Astrocyte (in vitro differentiated cells and primary cell): ENCODE measurements at regions not wholly inside any gene's neighbourhood (a gene's known extent, or its start where the extent isn't known, plus 50 kb on each side); places are given as distances from the start of the nearest gene placed in this dataset.

Source experiments
- DNase-seq: peaks from one replicate; pipeline ENCODE4 v3.0.0-alpha.2; 2010; ENCODE audit warnings: low read depth
- FAIRE-seq: peaks from 2 replicates; lab custom pipeline; 2011; peaks lifted over from hg19 to GRCh38; lab: Jason Lieb, UNC
- H2AFZ ChIP-seq: 2 replicates; pipeline ENCODE4 v1.6.0; 2012; ENCODE audit warnings: low read depth, low read length, inconsistent platforms
- H3K27ac ChIP-seq: 2 replicates; pipeline ENCODE4 v1.5.1; 2011; ENCODE audit warnings: low read depth, low read length, inconsistent platforms
- H3K27me3 ChIP-seq: 2 replicates; pipeline ENCODE4 v1.6.0; 2011; ENCODE audit warnings: low read length, inconsistent platforms; ENCODE audit not compliant: insufficient read depth
- H3K36me3 ChIP-seq: 2 replicates; pipeline ENCODE4 v1.5.1; 2011; ENCODE audit warnings: low read length, inconsistent platforms; ENCODE audit not compliant: insufficient read depth
- H3K4me1 ChIP-seq: 2 replicates; pipeline ENCODE4 v1.5.1; 2011; ENCODE audit warnings: low read length, inconsistent platforms; ENCODE audit not compliant: insufficient read depth
- H3K4me2 ChIP-seq: 2 replicates; pipeline ENCODE4 v1.6.0; 2012; ENCODE audit warnings: low read length, inconsistent platforms
- H3K4me3 ChIP-seq: 2 replicates; pipeline ENCODE4 v1.5.1; 2011; ENCODE audit warnings: low read depth, mild to moderate bottlenecking, low read length, inconsistent platforms; ENCODE audit not compliant: insufficient read depth
- H3K79me2 ChIP-seq: 2 replicates; pipeline ENCODE4 v1.6.0; 2012; ENCODE audit warnings: mild to moderate bottlenecking, low read length, inconsistent platforms; ENCODE audit not compliant: insufficient read depth
- H3K9ac ChIP-seq: 2 replicates; pipeline ENCODE4 v1.6.0; 2012; ENCODE audit warnings: mild to moderate bottlenecking, low read length, inconsistent platforms
- H3K9me3 ChIP-seq: 2 replicates; pipeline ENCODE4 v1.5.1; 2012; ENCODE audit warnings: low read depth, mild to moderate bottlenecking, low read length, inconsistent platforms; ENCODE audit not compliant: insufficient read depth
- H4K20me1 ChIP-seq: 2 replicates; pipeline ENCODE4 v1.6.0; 2012; ENCODE audit warnings: low read length, inconsistent platforms; ENCODE audit not compliant: insufficient read depth
- H3K27ac Mint-ChIP-seq: one replicate; pipeline ENCODE4 v1.8.0; 2021; ENCODE audit warnings: mild to moderate bottlenecking, mixed read lengths; ENCODE audit not compliant: unreplicated experiment
- H3K27me3 Mint-ChIP-seq: one replicate; pipeline ENCODE4 v1.8.0; 2021; ENCODE audit warnings: low read depth, mixed read lengths; ENCODE audit not compliant: unreplicated experiment
- H3K36me3 Mint-ChIP-seq: one replicate; pipeline ENCODE4 v1.8.0; 2021; ENCODE audit warnings: low read depth, mixed read lengths; ENCODE audit not compliant: unreplicated experiment
- H3K4me1 Mint-ChIP-seq: one replicate; pipeline ENCODE4 v1.8.0; 2021; ENCODE audit warnings: low read depth, mixed read lengths; ENCODE audit not compliant: unreplicated experiment
- H3K4me3 Mint-ChIP-seq: one replicate; pipeline ENCODE4 v1.8.0; 2021; ENCODE audit warnings: mild to moderate bottlenecking, moderate library complexity, mixed read lengths; ENCODE audit not compliant: unreplicated experiment
- H3K9me3 Mint-ChIP-seq: one replicate; pipeline ENCODE4 v1.8.0; 2021; ENCODE audit warnings: mild to moderate bottlenecking, mixed read lengths; ENCODE audit not compliant: unreplicated experiment
- CTCF ChIP-seq: IDR thresholded peaks from 2 replicates; pipeline ENCODE4 v1.5.1; 2011; ENCODE audit warnings: low read depth, mild to moderate bottlenecking, inconsistent platforms, low read length, moderate library complexity; ENCODE audit not compliant: insufficient read depth
- EZH2 ChIP-seq: IDR thresholded peaks from 2 replicates; pipeline ENCODE4 v1.6.1; 2012; ENCODE audit warnings: mild to moderate bottlenecking, low read length, inconsistent platforms; ENCODE audit not compliant: insufficient read depth

GRCh38 chr11:98056945-98057344 is 963.8 kb upstream of the CNTN5 start:
- no peaks in the 10 kb centered on the region for H3K9me3 Mint-ChIP-seq
- Histone ChIP-seq H3K27ac (no peak overlapping the region), H3K4me2 (no peak overlapping the region), H3K4me1 (no peaks in the 10 kb centered on the region), H3K79me2 (no peaks in the 10 kb centered on the region), H4K20me1 (no peaks in the 10 kb centered on the region), H3K4me3 (no peak overlapping the region), H3K9ac (no peak overlapping the region), H3K36me3 (no peaks in the 10 kb centered on the region), H3K9me3 (no peaks in the 10 kb centered on the region), H2AFZ (no peak overlapping the region), H3K27me3 (no peaks in the 10 kb centered on the region)
- no peaks in the 10 kb centered on the region for H3K36me3 Mint-ChIP-seq
- no peak overlapping the region for H3K27ac Mint-ChIP-seq
- TF ChIP-seq CTCF (no peak), EZH2 (no peak)
- H3K4me3 Mint-ChIP-seq: no peak overlapping the region
- no peaks in the 10 kb centered on the region for H3K4me1 Mint-ChIP-seq
- H3K27me3 Mint-ChIP-seq: no peaks in the 10 kb centered on the region
- DNase-seq: no peak
- FAIRE-seq: no peak

- Histone ChIP-seq H2AFZ (no peak overlapping the region), H4K20me1 (no peaks in the 10 kb centered on the region), H3K4me2 (no peak overlapping the region), H3K27me3 (no peaks in the 10 kb centered on the region), H3K4me3 (no peak overlapping the region), H3K79me2 (no peaks in the 10 kb centered on the region), H3K4me1 (no peaks in the 10 kb centered on the region), H3K9ac (no peak overlapping the region), H3K36me3 (no peaks in the 10 kb centered on the region), H3K9me3 (no peaks in the 10 kb centered on the region), H3K27ac (no peak overlapping the region)
- DNase-seq (no peak), FAIRE-seq (no peak)
- Mint-ChIP-seq H3K4me3 (no peak overlapping the region), H3K9me3 (no peaks in the 10 kb centered on the region), H3K36me3 (no peaks in the 10 kb centered on the region), H3K4me1 (no peaks in the 10 kb centered on the region), H3K27me3 (no peaks in the 10 kb centered on the region), H3K27ac (no peak overlapping the region)
- no peak for TF ChIP-seq EZH2
- TF ChIP-seq CTCF: no peak
Observed at GRCh38 chr11:98059488-98059887, 961.3 kb upstream of the CNTN5 start.

GRCh38 chr11:98060759-98061158 is 960.0 kb upstream of the CNTN5 start:
- Mint-ChIP-seq H3K4me1 (no peaks in the 10 kb centered on the region), H3K27ac (no peak overlapping the region), H3K36me3 (no peaks in the 10 kb centered on the region), H3K4me3 (no peak overlapping the region), H3K27me3 (no peaks in the 10 kb centered on the region), H3K9me3 (no peaks in the 10 kb centered on the region)
- Histone ChIP-seq H3K4me1 (no peaks in the 10 kb centered on the region), H3K36me3 (no peaks in the 10 kb centered on the region), H3K27ac (no peak overlapping the region), H3K9me3 (no peaks in the 10 kb centered on the region), H3K79me2 (no peaks in the 10 kb centered on the region), H3K27me3 (no peaks in the 10 kb centered on the region), H3K9ac (no peak overlapping the region), H3K4me3 (no peak overlapping the region), H3K4me2 (no peak overlapping the region), H2AFZ (no peak overlapping the region), H4K20me1 (no peaks in the 10 kb centered on the region)
- FAIRE-seq: no peak
- DNase-seq: no peak
- no peak for TF ChIP-seq EZH2
- TF ChIP-seq CTCF: no peak
